GM04503 (cell line): ENCODE measurements at regions not wholly inside any gene's neighbourhood (a gene's known extent, or its start where the extent isn't known, plus 50 kb on each side); places are given as distances from the start of the nearest gene placed in this dataset.

Source experiments
- DNase-seq: peaks from one replicate; pipeline ENCODE4 v3.0.0-alpha.2; 2012; ENCODE audit warnings: low read depth

GRCh38 chr9:88326936-88327335 lies 61.3 kb upstream of the SPIN1 start:
- DNase-seq = no peak

GRCh38 chr9:88326015-88326414 lies 62.2 kb upstream of the SPIN1 start:
- DNase-seq = no peak

GRCh38 chr9:88322906-88323566 lies 65.2 kb upstream of the SPIN1 start:
- DNase-seq = peak; percentile 8

- DNase-seq = no peak
Measured at GRCh38 chr9:88321764-88322163, 66.5 kb upstream of the SPIN1 start.

- DNase-seq = no peak
Measured at GRCh38 chr9:88320748-88321415, 67.4 kb upstream of the SPIN1 start.

GRCh38 chr9:88319936-88320747 lies 68.1 kb upstream of the SPIN1 start:
- peak; percentile 17 for DNase-seq

- DNase-seq = no peak
Measured at GRCh38 chr9:88313364-88314220, 74.7 kb upstream of the SPIN1 start.

GRCh38 chr9:88312517-88313103 lies 75.6 kb upstream of the SPIN1 start:
- DNase-seq = no peak

- no peak for DNase-seq
Measured at GRCh38 chr9:88312045-88312444, 76.2 kb upstream of the SPIN1 start.

- no peak for DNase-seq
Measured at GRCh38 chr9:88310310-88310980, 77.8 kb upstream of the SPIN1 start.

- DNase-seq = no peak
Measured at GRCh38 chr9:88308831-88309560, 79.2 kb upstream of the SPIN1 start.

GRCh38 chr9:88307136-88307535 lies 81.1 kb upstream of the SPIN1 start:
- no peak for DNase-seq

GRCh38 chr9:88303721-88304451 lies 84.4 kb upstream of the SPIN1 start:
- DNase-seq = peak; percentile 19

- no peak for DNase-seq
Measured at GRCh38 chr9:88302579-88303324, 85.5 kb upstream of the SPIN1 start.

GRCh38 chr9:88300556-88300955 lies 87.7 kb upstream of the SPIN1 start:
- no peak for DNase-seq

- DNase-seq = no peak
Measured at GRCh38 chr9:88291856-88292255, 96.4 kb upstream of the SPIN1 start.

- DNase-seq = no peak
Measured at GRCh38 chr9:88291056-88291455, 97.2 kb upstream of the SPIN1 start.

GRCh38 chr9:88289532-88289931 lies 98.7 kb upstream of the SPIN1 start:
- DNase-seq = no peak

GRCh38 chr9:88287972-88288371 lies 100.3 kb upstream of the SPIN1 start:
- no peak for DNase-seq
